Loucy (cell line): ENCODE measurements at regions not wholly inside any gene's neighbourhood (a gene's known extent, or its start where the extent isn't known, plus 50 kb on each side); places are given as distances from the start of the nearest gene placed in this dataset.

Source experiments
- H2AFZ ChIP-seq: fragments of 200-600 bp; sonication (generic); 2 replicates; pipeline ENCODE4 v1.6.0; 2016; ENCODE audit warnings: antibody characterized with exemption, mild to moderate bottlenecking, low read length, moderate library complexity
- H3F3A ChIP-seq: fragments of 200-600 bp; 2 replicates; pipeline ENCODE4 v1.6.0; 2016; ENCODE audit warnings: antibody characterized with exemption, low read depth, mild to moderate bottlenecking
- H3K27me3 ChIP-seq: fragments of 200-600 bp; sonication (generic); 2 replicates; pipeline ENCODE4 v1.6.1; 2014; ENCODE audit warnings: low read length, mild to moderate bottlenecking; ENCODE audit not compliant: insufficient read depth, poor library complexity, severe bottlenecking
- H3K36me3 ChIP-seq: fragments of 200-600 bp; sonication (generic); 2 replicates; pipeline ENCODE4 v1.6.1; 2016; ENCODE audit warnings: low read length; ENCODE audit not compliant: insufficient read depth
- H3K4me1 ChIP-seq: fragments of 200-600 bp; sonication (generic); 2 replicates; pipeline ENCODE4 v1.5.1; 2014; ENCODE audit warnings: low read length, mild to moderate bottlenecking; ENCODE audit not compliant: insufficient read depth, poor library complexity, severe bottlenecking
- H3K4me2 ChIP-seq: fragments of 200-600 bp; sonication (generic); 2 replicates; pipeline ENCODE4 v1.6.0; 2014; ENCODE audit warnings: antibody characterized with exemption, low read length, low read depth, mild to moderate bottlenecking; ENCODE audit not compliant: poor library complexity, severe bottlenecking
- H3K4me3 ChIP-seq: fragments of 200-600 bp; sonication (generic); 2 replicates; pipeline ENCODE4 v1.5.1; 2014; ENCODE audit warnings: low read length, mild to moderate bottlenecking, mixed read lengths; ENCODE audit not compliant: poor library complexity, severe bottlenecking
- H3K79me2 ChIP-seq: fragments of 200-600 bp; sonication (generic); 2 replicates; pipeline ENCODE4 v1.6.1; 2014; ENCODE audit warnings: low read length; ENCODE audit not compliant: insufficient read depth
- H3K9ac ChIP-seq: fragments of 200-600 bp; sonication (generic); 2 replicates; pipeline ENCODE4 v1.6.0; 2014; ENCODE audit warnings: mild to moderate bottlenecking, low read depth, low read length, moderate library complexity; ENCODE audit not compliant: poor library complexity, severe bottlenecking
- H3K9me2 ChIP-seq: fragments of 200-600 bp; sonication (generic); replicated peaks from 2 replicates; pipeline ENCODE4 v1.6.1; 2016; ENCODE audit warnings: low read depth, low read length, mixed read lengths
- H3K9me3 ChIP-seq: fragments of 200-600 bp; sonication (generic); 2 replicates; pipeline ENCODE4 v1.6.1; 2014; ENCODE audit warnings: mild to moderate bottlenecking, antibody characterized with exemption, low read length, low read depth; ENCODE audit not compliant: insufficient read depth
- H4K20me1 ChIP-seq: fragments of 200-600 bp; sonication (generic); 2 replicates; pipeline ENCODE4 v1.6.0; 2014; ENCODE audit warnings: antibody characterized with exemption, low read length, mild to moderate bottlenecking; ENCODE audit not compliant: insufficient read depth, poor library complexity, severe bottlenecking
- EZH2phosphoT487 ChIP-seq: fragments of 200-600 bp; IDR thresholded peaks from 2 replicates; pipeline ENCODE4 v1.6.1; 2018; ENCODE audit warnings: antibody characterized with exemption, mild to moderate bottlenecking, moderate library complexity, borderline replicate concordance
- TF ChIP-seq, protein P1 (sequence below): fragments of 200-600 bp; sonication (generic); conservative IDR thresholded peaks from 2 replicates; pipeline ENCODE4 v1.5.1; 2014; ENCODE audit warnings: mild to moderate bottlenecking, antibody characterized with exemption, low read length

DNA sequence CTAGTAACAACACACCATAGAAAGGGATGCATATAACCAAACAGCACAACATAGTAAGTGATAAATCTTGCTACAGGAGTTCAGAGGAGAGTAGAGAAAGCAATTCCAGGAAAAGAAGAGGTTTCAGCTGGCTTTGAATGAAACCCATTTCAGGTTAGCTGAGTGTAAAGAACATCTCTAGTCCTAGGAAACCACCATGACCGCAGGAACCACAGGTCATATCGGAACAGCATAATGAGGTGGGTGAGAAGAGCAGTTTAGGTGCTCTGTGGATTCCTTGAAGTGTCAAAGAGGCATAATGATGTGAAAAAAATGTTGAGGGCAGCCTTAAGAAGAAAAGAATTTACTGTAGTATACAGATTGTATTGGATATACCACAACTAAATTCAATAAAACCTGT lies 507.5 kb downstream of the MTRR start:
- Histone ChIP-seq H4K20me1 (no peaks in the 10 kb centered on the region), H3K9me2 (no peaks in the 10 kb centered on the region), H3K36me3 (no peaks in the 10 kb centered on the region), H3F3A (no peaks in the 10 kb centered on the region), H3K4me2 (no peak overlapping the region), H3K9me3 (no peaks in the 10 kb centered on the region), H2AFZ (no peak overlapping the region), H3K4me1 (no peaks in the 10 kb centered on the region), H3K9ac (no peak overlapping the region), H3K4me3 (no peak overlapping the region), H3K79me2 (no peaks in the 10 kb centered on the region), H3K27me3 (no peaks in the 10 kb centered on the region)
- no peak for TF ChIP-seq EZH2phosphoT487
- TF ChIP-seq, protein P1, sequence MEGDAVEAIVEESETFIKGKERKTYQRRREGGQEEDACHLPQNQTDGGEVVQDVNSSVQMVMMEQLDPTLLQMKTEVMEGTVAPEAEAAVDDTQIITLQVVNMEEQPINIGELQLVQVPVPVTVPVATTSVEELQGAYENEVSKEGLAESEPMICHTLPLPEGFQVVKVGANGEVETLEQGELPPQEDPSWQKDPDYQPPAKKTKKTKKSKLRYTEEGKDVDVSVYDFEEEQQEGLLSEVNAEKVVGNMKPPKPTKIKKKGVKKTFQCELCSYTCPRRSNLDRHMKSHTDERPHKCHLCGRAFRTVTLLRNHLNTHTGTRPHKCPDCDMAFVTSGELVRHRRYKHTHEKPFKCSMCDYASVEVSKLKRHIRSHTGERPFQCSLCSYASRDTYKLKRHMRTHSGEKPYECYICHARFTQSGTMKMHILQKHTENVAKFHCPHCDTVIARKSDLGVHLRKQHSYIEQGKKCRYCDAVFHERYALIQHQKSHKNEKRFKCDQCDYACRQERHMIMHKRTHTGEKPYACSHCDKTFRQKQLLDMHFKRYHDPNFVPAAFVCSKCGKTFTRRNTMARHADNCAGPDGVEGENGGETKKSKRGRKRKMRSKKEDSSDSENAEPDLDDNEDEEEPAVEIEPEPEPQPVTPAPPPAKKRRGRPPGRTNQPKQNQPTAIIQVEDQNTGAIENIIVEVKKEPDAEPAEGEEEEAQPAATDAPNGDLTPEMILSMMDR: no peak

DNA sequence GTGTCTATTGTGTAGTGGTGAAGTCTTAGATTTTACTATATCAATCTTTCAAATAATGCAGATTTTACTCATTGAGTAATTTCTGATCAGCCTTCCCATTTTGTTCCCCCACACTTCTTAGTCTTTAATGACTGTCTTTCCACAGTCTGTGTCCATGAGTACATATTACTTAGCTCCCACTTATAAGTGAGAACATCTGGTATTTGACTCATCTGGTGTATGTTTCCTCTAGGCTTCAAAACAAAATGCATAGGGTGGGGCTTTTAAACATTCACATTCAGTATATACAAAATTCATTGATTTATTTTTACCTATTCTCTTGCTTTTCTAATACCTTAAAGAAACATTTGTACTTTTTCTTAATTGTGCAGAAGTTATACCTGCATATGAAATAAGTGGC lies 513.0 kb downstream of the MTRR start:
- Histone ChIP-seq H3K79me2 (no peaks in the 10 kb centered on the region), H3K4me3 (no peak overlapping the region), H3K9ac (no peak overlapping the region), H3K4me1 (no peaks in the 10 kb centered on the region), H3K9me2 (no peaks in the 10 kb centered on the region), H4K20me1 (no peaks in the 10 kb centered on the region), H3F3A (no peaks in the 10 kb centered on the region), H3K9me3 (no peaks in the 10 kb centered on the region; the same call in 1 of the 2 replicates), H2AFZ (no peak overlapping the region), H3K36me3 (no peaks in the 10 kb centered on the region), H3K4me2 (no peak overlapping the region), H3K27me3 (no peaks in the 10 kb centered on the region)
- TF ChIP-seq, protein P1: no peak
- TF ChIP-seq EZH2phosphoT487: no peak

DNA sequence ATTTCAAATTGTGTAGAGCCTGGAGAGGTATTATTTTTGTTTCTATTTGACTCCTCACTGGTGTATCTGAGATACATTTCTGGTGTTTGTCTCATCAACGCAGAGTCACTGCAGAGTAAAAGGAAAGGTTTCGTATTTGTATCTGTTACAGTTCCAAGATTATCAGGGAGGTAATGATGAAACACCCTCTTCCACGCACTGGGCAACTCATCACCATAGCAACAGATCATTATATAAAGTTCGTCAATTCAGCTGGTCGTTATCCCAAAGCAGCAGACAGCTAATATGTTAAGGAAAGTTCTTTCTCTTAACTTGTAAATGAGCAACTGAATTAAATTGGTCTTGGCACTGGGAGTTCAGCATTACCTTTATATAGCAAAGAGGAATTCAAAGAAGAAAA lies 513.5 kb downstream of the MTRR start:
- Histone ChIP-seq H3K4me1 (no peaks in the 10 kb centered on the region), H3F3A (no peaks in the 10 kb centered on the region), H4K20me1 (no peaks in the 10 kb centered on the region), H3K9ac (no peak overlapping the region), H2AFZ (no peak overlapping the region), H3K36me3 (no peaks in the 10 kb centered on the region), H3K9me2 (no peaks in the 10 kb centered on the region), H3K79me2 (no peaks in the 10 kb centered on the region), H3K4me3 (no peak overlapping the region), H3K9me3 (no peaks in the 10 kb centered on the region; the same call in 1 of the 2 replicates), H3K27me3 (no peaks in the 10 kb centered on the region), H3K4me2 (no peak overlapping the region)
- TF ChIP-seq, protein P1: no peak
- no peak for TF ChIP-seq EZH2phosphoT487
